ENCODE measurements at regions not wholly inside any gene's neighbourhood (a gene's known extent, or its start where the extent isn't known, plus 50 kb on each side); places are given as distances from the start of the nearest gene placed in this dataset.
"Not testable (repeated sequence)": the region's sequence is repeated elsewhere in the genome, so short reads cannot be mapped to it uniquely, and the experiment has no call there.

DNA sequence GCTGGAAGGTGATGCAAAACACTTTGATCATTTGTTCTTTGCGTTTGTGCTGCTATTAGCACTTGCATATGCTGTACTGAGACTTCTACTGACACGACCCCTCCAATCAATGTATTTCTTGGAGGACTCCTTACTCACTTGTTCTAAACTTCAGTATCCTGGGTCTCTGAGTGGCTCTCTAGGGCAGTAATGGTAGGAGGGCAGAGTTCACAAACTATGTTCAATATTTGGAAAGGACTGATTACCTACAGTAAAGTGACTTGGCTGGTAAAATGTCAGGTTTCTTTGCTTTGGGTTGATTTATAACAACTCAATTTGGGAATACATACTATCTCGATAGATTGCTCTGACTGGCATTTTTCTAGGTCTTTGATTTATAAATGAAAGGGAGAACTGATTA is 93.7 kb downstream of the TRIM43 start:
- DNase-seq (ENCODE audit: low read depth in 4 of 4, low spot score in 3 of 4): no peak

- DNase-seq (ENCODE audit: low read depth in 4 of 4, low spot score in 3 of 4): not testable (repeated sequence)
Measured at GRCh38 chr2:95686056-95686825, 94.4 kb downstream of the TRIM43 start.

DNA sequence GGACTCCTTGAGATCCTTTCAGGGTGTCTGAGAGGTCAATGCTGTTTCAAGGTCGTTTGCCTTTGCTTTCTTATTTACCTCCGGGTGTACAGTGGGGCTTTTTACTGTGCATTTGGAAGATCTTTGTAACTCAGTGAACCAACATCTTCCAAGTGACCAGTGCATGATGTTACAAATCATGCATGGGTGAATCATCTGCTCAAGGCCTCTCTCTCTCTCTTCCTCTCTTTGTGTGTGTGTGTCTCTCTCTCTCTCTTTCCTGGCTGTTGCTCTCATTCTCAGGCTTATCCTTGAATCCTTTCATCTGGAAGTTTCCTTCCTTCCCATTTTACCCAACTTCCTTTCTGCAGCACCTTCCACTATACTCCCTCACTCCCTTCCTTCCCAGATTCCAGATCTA is 96.1 kb downstream of the TRIM43 start:
- not testable (repeated sequence) for DNase-seq (ENCODE audit: low read depth in 4 of 4, low spot score in 3 of 4)

- DNase-seq (ENCODE audit: low read depth in 4 of 4, low spot score in 3 of 4): not testable (repeated sequence)
Measured at GRCh38 chr2:95691210-95691609, 99.4 kb downstream of the TRIM43 start.

- not testable (repeated sequence) for DNase-seq (ENCODE audit: low read depth in 4 of 4, low spot score in 3 of 4)
Measured at GRCh38 chr2:95693071-95693846, 101.5 kb downstream of the TRIM43 start.

DNA sequence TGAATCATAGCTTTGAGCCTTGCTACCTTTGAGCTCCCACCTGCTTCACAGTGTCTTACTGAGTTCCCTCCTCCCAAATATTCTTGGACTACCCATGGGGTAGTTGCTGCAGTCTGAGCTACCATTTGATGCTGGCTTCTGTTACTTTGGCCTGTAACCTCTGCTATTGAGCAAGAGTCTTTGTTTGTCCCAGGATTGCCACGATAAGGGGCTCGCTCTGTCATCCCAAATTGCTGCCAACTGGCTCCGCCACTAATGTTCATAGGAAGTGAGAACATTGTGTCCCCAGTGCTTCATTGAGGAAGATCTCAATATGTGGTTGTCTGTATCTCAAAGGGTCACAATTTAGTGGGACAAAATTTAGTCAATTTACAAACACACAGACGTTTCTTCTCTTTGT is 103.8 kb downstream of the TRIM43 start:
- no peak for DNase-seq (ENCODE audit: low read depth in 4 of 4, low spot score in 3 of 4)

DNA sequence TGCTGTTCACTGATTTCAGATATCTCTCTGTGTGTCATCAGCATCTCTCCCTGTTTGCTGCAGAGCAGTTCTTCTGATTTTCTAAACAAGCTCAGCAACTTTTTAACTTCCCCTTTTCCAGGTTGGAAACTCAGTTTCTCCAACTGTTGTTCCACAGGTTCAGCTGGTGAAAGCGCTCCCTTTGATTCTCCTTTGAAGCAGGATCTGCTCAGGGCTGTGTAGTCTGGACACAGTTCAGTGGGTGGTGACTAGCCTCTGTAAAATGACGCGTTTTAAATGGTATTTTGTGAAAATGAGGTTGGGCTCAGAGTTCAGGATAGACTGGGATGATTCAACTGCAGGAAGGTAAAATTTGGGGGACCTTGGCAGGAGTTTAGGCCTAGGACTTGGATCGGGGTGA is 106.3 kb downstream of the TRIM43 start:
- DNase-seq (ENCODE audit: low read depth in 4 of 4, low spot score in 3 of 4): no peak

- DNase-seq (ENCODE audit: low read depth in 4 of 4, low spot score in 3 of 4): not testable (repeated sequence)
Measured at GRCh38 chr2:95699201-95700184, 107.7 kb downstream of the TRIM43 start.

DNA sequence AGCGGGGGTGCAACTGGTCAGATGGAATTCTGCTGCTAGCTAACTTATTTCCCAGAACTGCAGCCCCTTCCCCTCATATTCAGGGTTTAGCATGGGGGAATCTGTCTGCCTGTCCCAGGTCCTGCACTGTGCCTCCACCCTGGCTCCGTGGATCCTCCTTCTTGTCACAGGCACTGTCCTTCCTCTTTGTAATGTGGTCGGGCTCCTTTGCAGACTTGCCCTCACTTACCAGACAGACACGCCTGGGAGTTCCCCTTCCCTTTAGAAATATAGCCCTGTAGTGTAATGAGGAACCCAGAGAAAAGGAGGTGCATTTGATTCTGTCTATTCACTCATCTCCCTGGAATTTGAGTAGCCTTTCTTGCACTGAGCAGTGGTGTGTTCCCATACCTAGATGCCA is 108.7 kb downstream of the TRIM43 start:
- no peak for DNase-seq (ENCODE audit: low read depth in 4 of 4, low spot score in 3 of 4)

- DNase-seq (ENCODE audit: low read depth in 4 of 4, low spot score in 3 of 4): no peak
Measured at GRCh38 chr2:95702471-95702870, 110.7 kb downstream of the TRIM43 start.

DNA sequence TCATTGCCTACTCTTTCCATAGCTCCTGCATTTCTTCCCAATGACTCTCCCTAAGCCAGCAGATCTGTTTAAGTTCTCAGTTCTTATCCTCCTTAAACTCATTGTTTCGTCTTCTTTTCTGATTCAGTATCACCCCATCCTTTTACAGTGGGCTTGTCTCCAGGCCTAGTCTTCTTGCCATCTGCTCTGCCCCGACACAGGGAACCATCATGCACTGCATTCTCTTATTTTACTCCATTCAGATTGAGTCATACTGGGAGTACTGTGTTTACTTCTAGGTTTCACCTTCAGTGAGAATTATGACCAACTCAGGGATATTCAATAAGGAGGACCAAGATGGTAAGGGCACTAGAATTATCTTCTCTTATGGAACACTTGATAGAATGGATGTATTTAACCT is 115.4 kb downstream of the TRIM43 start:
- DNase-seq (ENCODE audit: low read depth in 4 of 4, low spot score in 3 of 4): not testable (repeated sequence)

DNA sequence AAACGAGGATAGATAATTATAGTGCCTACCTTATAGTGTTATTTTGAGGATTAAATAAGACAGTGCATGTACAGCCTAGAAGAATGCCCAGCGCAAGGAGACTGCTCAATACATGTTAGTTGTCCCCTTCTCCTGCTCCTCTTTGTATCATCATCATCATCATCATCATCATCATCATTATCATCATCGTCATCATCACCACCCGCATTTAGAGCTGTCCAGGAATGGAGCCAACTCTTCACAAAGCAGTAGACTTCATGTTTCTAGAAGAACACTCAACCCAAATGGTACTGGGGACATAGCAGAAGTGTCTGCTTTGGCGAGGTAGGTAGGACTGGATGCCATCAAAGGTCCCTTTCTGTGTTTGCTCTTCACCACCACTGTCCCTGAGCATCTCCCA is 116.0 kb downstream of the TRIM43 start:
- DNase-seq (ENCODE audit: low read depth in 4 of 4, low spot score in 3 of 4): no peak

DNA sequence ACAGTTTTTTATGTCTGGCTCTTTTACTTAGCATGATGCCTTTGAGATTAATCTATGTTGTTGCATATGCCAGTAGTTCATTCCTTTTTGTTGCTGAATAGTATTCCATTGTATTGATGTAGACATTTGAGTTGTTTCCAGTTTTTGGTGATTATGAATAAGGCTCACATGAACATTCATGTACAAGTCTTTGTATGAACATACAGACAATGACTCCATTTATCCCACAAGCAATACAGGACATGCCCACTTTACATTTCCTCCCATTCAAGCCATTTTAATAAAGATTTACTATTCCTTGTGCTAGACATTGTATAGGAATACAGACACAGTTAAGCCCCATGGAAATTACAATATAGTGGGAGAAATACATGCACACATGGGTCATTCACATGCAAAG is 118.0 kb downstream of the TRIM43 start:
- DNase-seq (ENCODE audit: low read depth in 4 of 4, low spot score in 3 of 4): no peak

DNA sequence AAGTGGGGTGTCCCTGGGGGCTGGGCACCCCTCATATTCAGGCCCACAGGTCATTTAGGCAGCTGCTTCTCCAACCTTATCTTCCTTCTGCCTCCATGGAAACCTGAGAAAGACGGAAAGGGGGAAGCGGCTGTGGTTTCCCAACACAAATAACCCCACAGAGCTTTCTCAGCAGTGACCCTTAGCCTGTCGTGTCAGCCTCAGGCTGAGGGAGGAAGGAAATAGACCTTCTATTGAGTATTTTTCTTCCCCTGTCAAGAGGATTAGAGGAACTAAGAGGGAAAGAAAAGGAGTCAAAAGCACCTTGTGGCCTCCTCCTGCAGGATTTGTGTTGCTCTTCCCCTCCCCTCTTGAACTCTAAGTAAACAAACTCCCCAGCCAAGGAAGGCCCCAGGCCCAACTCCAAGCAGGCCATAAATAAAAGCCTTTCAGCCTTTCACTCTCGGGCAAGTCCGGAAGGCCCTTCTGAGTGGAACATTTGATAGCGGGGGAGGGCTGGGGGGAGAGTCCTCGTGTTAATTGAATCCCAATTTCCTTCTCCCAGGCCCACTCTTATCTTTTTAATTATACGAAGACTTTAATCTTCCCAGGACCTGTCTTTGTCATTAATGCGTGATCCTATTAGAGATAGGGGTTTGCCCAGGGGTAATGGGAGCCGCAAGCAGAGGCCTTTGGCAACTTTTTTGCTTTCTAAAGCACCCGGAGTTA is 121.8 kb downstream of the TRIM43 start:
- not testable (repeated sequence) for DNase-seq (ENCODE audit: low read depth in 4 of 4, low spot score in 3 of 4)

GRCh38 chr2:95714398-95714797 is 122.6 kb downstream of the TRIM43 start:
- DNase-seq (ENCODE audit: low read depth in 4 of 4, low spot score in 3 of 4): not testable (repeated sequence)

DNA sequence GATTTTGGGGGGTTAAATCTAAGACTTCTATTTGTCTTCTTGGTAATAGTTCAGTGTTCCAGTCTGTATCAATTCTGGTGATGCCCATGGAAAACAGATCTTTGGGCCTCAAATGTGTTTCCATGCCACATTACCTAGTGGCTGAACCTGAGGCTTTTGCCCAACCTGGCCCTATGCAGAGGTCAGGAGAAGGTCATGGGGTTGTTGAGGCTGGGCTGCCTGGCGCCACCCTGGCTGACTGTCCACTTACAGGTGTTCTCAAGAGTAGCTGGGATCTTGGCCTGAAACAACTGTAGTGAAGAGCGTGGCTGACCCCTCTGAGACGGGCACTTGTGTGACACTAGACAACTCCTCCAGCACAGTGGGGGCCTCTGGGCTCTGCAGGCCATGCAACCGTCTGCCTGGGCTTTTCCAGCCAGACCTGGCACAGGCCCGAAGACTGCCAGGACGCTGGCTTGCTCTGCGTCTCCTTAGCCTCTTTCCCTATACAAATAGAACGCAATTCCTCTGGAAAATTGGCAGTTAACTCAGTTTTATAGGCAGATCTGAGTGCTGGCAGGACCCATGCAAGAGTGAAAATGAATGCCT is 127.8 kb downstream of the TRIM43 start:
- no peak for DNase-seq (ENCODE audit: low read depth in 4 of 4, low spot score in 3 of 4)

GRCh38 chr2:95721726-95722125 is 129.9 kb downstream of the TRIM43 start:
- DNase-seq (ENCODE audit: low read depth in 4 of 4, low spot score in 3 of 4): no peak

DNA sequence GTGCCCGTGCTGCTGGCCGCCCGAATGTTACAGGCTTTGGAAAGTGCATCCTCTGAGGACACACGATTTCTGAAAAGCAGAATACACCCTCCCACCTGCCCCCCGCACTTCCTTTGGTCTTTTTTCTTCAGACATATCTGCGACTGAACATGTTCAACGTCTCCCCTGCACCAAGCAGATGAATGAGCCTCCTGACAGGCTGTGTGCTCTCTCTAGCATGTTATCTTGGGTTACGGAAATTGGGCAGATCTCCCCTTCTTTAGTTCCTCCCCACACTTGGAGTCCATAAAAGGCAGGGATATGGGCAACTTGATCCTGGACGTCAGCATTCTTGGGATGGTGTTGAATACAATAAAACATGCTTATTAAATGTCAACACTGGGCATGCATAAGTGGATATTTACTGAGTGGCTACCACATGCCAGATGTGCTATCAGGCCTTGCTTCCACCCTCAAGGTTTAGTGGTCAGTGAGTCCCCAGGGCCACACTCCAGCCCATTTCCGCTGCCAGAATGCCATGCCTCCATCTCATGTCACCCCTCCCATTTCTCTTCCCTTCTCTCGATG is 130.4 kb downstream of the TRIM43 start:
- DNase-seq (ENCODE audit: low read depth in 4 of 4, low spot score in 3 of 4): no peak

DNA sequence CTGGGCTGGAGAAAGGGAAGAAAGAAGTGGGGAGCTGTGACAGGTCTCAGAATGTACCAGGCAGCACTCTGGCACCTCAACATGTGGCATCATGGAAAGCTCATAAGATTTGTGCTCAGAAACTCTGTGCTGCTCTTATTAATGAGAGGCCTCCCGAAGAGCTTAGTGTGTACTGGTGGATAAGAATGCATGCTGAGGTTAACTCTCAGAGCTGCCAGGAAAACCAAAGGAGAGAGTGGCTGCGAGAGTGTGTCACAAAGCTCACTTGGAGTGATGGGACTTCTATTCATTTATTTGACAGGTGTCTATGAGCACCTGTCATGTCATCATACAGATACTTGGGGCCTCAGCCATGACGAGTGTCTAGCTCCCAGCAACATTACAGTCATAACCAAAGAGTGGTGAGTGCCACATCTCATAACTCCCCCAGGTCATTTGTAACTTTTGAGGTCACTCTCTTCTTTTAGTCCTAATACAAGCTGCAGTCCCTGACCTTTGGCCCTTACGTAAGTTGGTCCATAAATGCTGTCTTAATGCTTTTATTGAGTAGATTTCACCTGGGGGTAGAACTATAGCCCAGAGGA is 131.9 kb downstream of the TRIM43 start:
- not testable (repeated sequence) for DNase-seq (ENCODE audit: low read depth in 4 of 4, low spot score in 3 of 4)
